IgD-negative memory B cell (primary cell): ENCODE measurements at regions not wholly inside any gene's neighbourhood (a gene's known extent, or its start where the extent isn't known, plus 50 kb on each side); places are given as distances from the start of the nearest gene placed in this dataset.

ENCODE experiments used
- H3K27ac Mint-ChIP-seq, 3 donors: one replicate each; pipeline ENCODE4 v1.8.0; 2020 to 2022; ENCODE audit warnings: mild to moderate bottlenecking in 3 of 3, mixed read lengths in 3 of 3, moderate library complexity in 1 of 3
- H3K27me3 Mint-ChIP-seq: one replicate; pipeline ENCODE4 v1.8.0; 2021; ENCODE audit warnings: mixed read lengths
- H3K36me3 Mint-ChIP-seq: one replicate; pipeline ENCODE4 v1.8.0; 2020; ENCODE audit warnings: mild to moderate bottlenecking, mixed read lengths
- H3K4me1 Mint-ChIP-seq, 3 donors: one replicate each; pipeline ENCODE4 v1.8.0; 2020 to 2022; ENCODE audit warnings: mixed read lengths in 3 of 3, mild to moderate bottlenecking in 1 of 3
- H3K4me3 Mint-ChIP-seq, 4 donors: one replicate each; pipeline ENCODE4 v1.8.0; 2020 to 2022; ENCODE audit warnings: mild to moderate bottlenecking in 4 of 4, mixed read lengths in 4 of 4, moderate library complexity in 3 of 4
- H3K9me3 Mint-ChIP-seq, 3 donors: one replicate each; pipeline ENCODE4 v1.8.0; 2020 to 2021; ENCODE audit warnings: mixed read lengths in 3 of 3, mild to moderate bottlenecking in 1 of 3

- peaks cover 9 to 10% (median 10%) of the 10 kb centered on the region in 3 donors for H3K4me1 Mint-ChIP-seq
- H3K27ac Mint-ChIP-seq = no peak overlapping the region
- H3K27me3 Mint-ChIP-seq = peaks cover 8% of the 10 kb centered on the region
- peaks cover 0 to 4% (median 0%) of the 10 kb centered on the region in 3 donors for H3K9me3 Mint-ChIP-seq
- no peaks in the 10 kb centered on the region for H3K36me3 Mint-ChIP-seq
- no peak overlapping the region for H3K4me3 Mint-ChIP-seq
These were observed 296.8 kb downstream of the CLIC5 start for GRCh38 chr6:45718871-45719270.

- peaks cover 0 to 4% (median 0%) of the 10 kb centered on the region in 3 donors for H3K9me3 Mint-ChIP-seq
- no peak overlapping the region for H3K27ac Mint-ChIP-seq
- peaks cover 8% of the 10 kb centered on the region for H3K27me3 Mint-ChIP-seq
- no peak overlapping the region for H3K4me3 Mint-ChIP-seq
- H3K36me3 Mint-ChIP-seq = no peaks in the 10 kb centered on the region
- peaks cover 9 to 10% (median 10%) of the 10 kb centered on the region in 3 donors for H3K4me1 Mint-ChIP-seq
These were observed 297.5 kb downstream of the CLIC5 start for GRCh38 chr6:45718131-45718530.

DNA sequence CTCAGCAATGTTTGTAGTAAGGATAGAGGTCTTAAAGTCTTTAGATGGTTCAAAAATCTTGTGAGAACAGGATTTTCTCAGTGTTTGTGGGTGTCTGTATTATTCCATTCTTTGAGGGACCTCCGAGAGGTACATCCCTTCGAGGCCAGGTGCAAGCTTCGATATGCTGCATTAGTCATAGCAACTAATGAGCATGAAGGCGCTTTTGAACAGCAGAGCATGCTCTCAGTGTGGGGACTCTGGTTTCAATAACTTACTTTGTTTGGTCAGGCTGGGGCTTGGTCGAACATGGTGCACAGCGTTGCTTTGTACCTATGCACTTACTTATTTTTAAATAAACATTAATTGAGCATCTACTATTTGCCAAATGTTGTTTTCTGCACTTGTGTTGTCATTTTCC lies 297.9 kb downstream of the CLIC5 start:
- no peaks in the 10 kb centered on the region for H3K36me3 Mint-ChIP-seq
- peaks cover 0 to under 1% (median 0%) of the 10 kb centered on the region in 3 donors for H3K9me3 Mint-ChIP-seq
- peaks cover 9 to 10% (median 10%) of the 10 kb centered on the region in 3 donors for H3K4me1 Mint-ChIP-seq

DNA sequence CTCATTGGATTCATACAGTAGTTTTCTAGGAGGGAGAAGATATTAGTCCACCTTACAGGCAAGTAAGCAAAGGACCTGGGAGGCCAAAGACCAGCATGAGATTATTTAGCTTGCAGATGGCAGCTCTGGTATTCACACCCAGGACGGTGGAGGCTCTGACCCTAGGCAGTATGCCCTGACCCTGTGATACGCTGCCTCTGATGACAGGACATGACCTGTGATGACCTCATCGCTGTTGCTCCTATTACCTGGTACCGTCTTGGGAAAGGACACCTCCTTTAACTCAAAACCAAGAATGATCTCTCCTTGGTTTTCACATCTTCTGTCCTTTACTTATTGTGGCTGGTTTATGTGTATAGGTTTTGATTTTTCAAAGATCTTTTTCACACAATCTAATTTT lies 298.6 kb downstream of the CLIC5 start:
- peaks cover 9% of the 10 kb centered on the region for H3K27me3 Mint-ChIP-seq
- no peak overlapping the region for H3K27ac Mint-ChIP-seq
- H3K4me1 Mint-ChIP-seq = peaks cover 9 to 10% (median 10%) of the 10 kb centered on the region in 3 donors
- H3K9me3 Mint-ChIP-seq = no peaks in the 10 kb centered on the region
- no peak overlapping the region for H3K4me3 Mint-ChIP-seq
- H3K36me3 Mint-ChIP-seq = no peaks in the 10 kb centered on the region

More for the DNA sequence above, 297.9 kb downstream of the CLIC5 start:
- Mint-ChIP-seq H3K27me3 (peaks cover 7% of the 10 kb centered on the region), H3K4me3 (no peak overlapping the region), H3K27ac (no peak overlapping the region)

- Mint-ChIP-seq H3K4me3 (no peak overlapping the region), H3K27ac (no peak overlapping the region), H3K4me1 (peaks cover 9 to 16% (median 10%) of the 10 kb centered on the region in 3 donors), H3K36me3 (no peaks in the 10 kb centered on the region), H3K27me3 (peaks cover 9% of the 10 kb centered on the region), H3K9me3 (no peaks in the 10 kb centered on the region)
These were observed 300.2 kb downstream of the CLIC5 start for GRCh38 chr6:45715508-45715803.

- Mint-ChIP-seq H3K36me3 (no peaks in the 10 kb centered on the region), H3K9me3 (no peaks in the 10 kb centered on the region), H3K4me1 (peaks cover 12 to 18% (median 14%) of the 10 kb centered on the region in 3 donors), H3K27ac (no peak overlapping the region), H3K27me3 (peaks cover 9% of the 10 kb centered on the region), H3K4me3 (peak overlapping the region in 2 of 4 donors; percentile 17 to 33)
These were observed 300.7 kb downstream of the CLIC5 start for GRCh38 chr6:45714741-45715507.

DNA sequence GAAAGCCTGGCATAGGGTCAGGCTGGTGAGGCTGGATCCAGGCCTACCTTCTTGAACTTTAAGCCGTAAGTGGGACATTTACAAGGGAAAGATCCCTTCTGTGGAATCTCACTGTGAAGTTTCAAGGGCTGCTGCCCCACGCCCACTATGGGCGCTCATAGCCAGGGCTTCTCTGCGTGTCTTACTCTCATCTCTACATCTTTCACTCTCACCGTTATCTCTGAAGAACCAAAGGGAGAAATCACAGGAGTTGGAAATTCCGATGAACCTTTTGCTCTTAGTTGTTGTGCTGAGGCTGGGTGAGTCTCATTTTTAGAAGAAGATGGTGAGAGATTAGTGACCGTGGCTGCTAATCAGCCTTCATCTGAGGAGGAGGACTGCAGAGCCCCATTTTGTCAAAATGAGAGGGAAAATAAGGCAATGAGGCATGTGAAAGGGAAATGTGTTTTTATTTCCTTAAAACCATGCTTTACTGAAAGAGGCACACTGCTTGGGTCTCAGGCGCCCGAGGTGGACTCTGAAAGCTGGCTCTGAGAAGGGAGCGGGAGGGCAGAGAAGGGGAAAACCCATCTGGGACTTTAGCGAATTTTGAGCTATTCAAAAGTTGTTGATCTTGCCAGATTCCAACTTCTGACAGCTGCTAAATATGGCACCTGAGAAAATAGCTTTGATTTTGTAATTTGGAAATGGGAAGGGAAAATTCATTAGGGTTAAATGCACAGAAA lies 301.5 kb downstream of the CLIC5 start:
- Mint-ChIP-seq H3K36me3 (no peaks in the 10 kb centered on the region), H3K4me1 (peaks cover 12 to 24% (median 16%) of the 10 kb centered on the region in 3 donors), H3K9me3 (no peaks in the 10 kb centered on the region), H3K27me3 (peaks cover 9% of the 10 kb centered on the region), H3K4me3 (peak overlapping the region; percentile 11 to 54 (median 25)), H3K27ac (peak overlapping the region in 1 of 3 donors; percentile 0)
